HG02973 (cell line): ENCODE measurements at regions not wholly inside any gene's neighbourhood (a gene's known extent, or its start where the extent isn't known, plus 50 kb on each side); places are given as distances from the start of the nearest gene placed in this dataset.
"Not testable (repeated sequence)": the region's sequence is repeated elsewhere in the genome, so short reads cannot be mapped to it uniquely, and the experiment has no call there.

Experiments used
- ATAC-seq: cut with Tn5 transposase; IDR thresholded peaks from one replicate; pipeline ENCODE4 v1.9.1; 2021; ENCODE audit warnings: moderate library complexity; ENCODE audit not compliant: unreplicated experiment

GRCh38 chr5:36521838-36522745 lies 84.3 kb upstream of the SLC1A3 start:
- no peak for ATAC-seq

GRCh38 chr5:36522746-36523065 lies 83.7 kb upstream of the SLC1A3 start:
- no peak for ATAC-seq

GRCh38 chr5:36523450-36523849 lies 83.0 kb upstream of the SLC1A3 start:
- no peak for ATAC-seq

- ATAC-seq, result no peak
Observed at GRCh38 chr5:36523926-36524325, 82.5 kb upstream of the SLC1A3 start.

- ATAC-seq, result no peak
Observed at GRCh38 chr5:36526537-36526936, 79.9 kb upstream of the SLC1A3 start.

- no peak for ATAC-seq
Observed at GRCh38 chr5:36528588-36528987, 77.8 kb upstream of the SLC1A3 start.

- no peak for ATAC-seq
Observed at GRCh38 chr5:36529142-36529541, 77.3 kb upstream of the SLC1A3 start.

GRCh38 chr5:36530215-36530614 lies 76.2 kb upstream of the SLC1A3 start:
- ATAC-seq, result no peak

- ATAC-seq, result no peak
Observed at GRCh38 chr5:36531401-36531800, 75.0 kb upstream of the SLC1A3 start.

- no peak for ATAC-seq
Observed at GRCh38 chr5:36535378-36535777, 71.0 kb upstream of the SLC1A3 start.

GRCh38 chr5:36535859-36536615 lies 70.4 kb upstream of the SLC1A3 start:
- ATAC-seq, result no peak

GRCh38 chr5:36536616-36537005 lies 69.8 kb upstream of the SLC1A3 start:
- ATAC-seq, result no peak

- ATAC-seq, result no peak
Observed at GRCh38 chr5:36537724-36538123, 68.7 kb upstream of the SLC1A3 start.

GRCh38 chr5:36552651-36553393 lies 53.6 kb upstream of the SLC1A3 start:
- ATAC-seq, result no peak

- not testable (repeated sequence) for ATAC-seq
Observed at GRCh38 chr5:36555035-36555434, 51.4 kb upstream of the SLC1A3 start.
